ENCODE measurements at regions not wholly inside any gene's neighbourhood (a gene's known extent, or its start where the extent isn't known, plus 50 kb on each side); places are given as distances from the start of the nearest gene placed in this dataset.

DNA sequence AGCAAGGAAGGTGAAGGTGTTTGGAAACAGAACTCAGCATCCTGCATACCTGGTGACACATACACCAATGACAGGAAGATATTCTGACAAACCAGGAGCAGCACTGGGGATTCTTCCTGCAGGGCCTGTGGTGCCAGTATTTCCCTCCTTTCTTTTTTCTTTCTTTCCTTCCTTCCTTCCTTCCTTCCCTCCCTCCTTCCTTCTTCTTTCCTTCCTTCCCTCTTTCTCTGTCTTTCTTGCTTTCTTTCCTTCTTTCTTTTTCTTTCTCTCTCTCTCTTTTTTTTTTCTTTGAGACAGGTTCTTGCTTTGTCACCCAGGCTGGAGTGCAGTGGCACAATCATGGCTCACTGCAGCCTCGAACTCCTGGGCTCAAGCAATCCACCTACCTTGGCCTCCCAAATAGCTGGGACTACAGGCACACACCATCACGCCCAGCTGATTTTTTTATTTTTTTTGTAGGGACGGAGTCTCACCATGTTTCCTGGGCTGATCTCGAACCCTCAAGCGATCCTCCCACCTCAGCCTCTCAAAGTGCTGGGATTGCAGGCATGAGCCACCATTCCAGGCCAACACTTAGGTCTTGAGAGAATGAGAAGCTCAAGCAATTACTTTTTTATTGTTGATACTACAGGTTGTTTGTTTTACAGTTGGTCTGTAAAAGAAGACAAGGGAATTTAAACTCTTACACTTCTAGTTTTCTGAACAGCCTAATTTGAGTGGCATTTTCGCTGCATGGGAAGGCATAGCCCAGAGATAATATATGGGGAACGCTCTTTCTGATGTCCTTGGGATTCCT is 54.7 kb upstream of the GATA6 start:
- DNase-seq, result no peak

DNA sequence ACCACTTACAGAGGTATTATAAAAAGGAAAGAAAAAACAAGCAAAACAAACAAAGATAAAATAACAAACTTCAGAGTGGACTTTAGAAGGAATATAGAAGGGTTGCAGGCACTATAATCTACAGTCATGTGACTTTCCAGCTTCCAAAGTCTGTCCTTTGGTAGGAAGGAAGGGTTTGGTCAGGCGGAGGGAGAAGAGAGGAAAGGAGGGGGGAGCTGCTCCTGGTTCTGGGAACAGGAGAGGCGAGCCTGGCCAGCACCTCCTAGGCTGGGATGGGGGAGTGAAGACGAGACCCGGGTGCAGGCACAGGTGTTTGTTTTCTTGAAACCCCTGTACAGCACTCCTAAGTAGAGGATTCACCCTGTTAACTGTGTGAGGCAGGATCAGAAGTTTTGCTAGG is 53.8 kb upstream of the GATA6 start:
- DNase-seq, result no peak

All from SHP77 (cell line).